ENCODE measurements at regions not wholly inside any gene's neighbourhood (a gene's known extent, or its start where the extent isn't known, plus 50 kb on each side); places are given as distances from the start of the nearest gene placed in this dataset.

- Histone ChIP-seq H3K27me3 (ENCODE audit: low read length) (no peaks in the 10 kb centered on the region), H3K9ac (ENCODE audit: low read length) (no peak overlapping the region), H3K79me2 (ENCODE audit: insufficient read depth, low read length) (no peaks in the 10 kb centered on the region), H3K4me2 (ENCODE audit: low read depth, low read length, poor library complexity, severe bottlenecking) (no peak overlapping the region), H3K9me3 (ENCODE audit: insufficient read depth, low read length) (no peaks in the 10 kb centered on the region), H3K27ac (ENCODE audit: low read depth, low read length) (no peak overlapping the region), H2AFZ (ENCODE audit: low read depth, low read length, severe bottlenecking) (no peak overlapping the region), H3F3A (ENCODE audit: insufficient read depth) (no peaks in the 10 kb centered on the region), H3K4me3 (ENCODE audit: insufficient read depth, low read length, poor library complexity, severe bottlenecking) (no peak overlapping the region), H4K20me1 (ENCODE audit: low read depth, low read length) (no peaks in the 10 kb centered on the region), H3K9me2 (replicated peaks; ENCODE audit: insufficient read depth, low read length) (no peaks in the 10 kb centered on the region), H3K36me3 (ENCODE audit: low read length) (no peaks in the 10 kb centered on the region)
- TF ChIP-seq EZH2phosphoT487 (conservative IDR thresholded peaks at IDR 0.05; ENCODE audit: low read length) (no peak), CTCF (IDR thresholded peaks at IDR 0.05; ENCODE audit: insufficient read depth, low read length, poor library complexity, severe bottlenecking) (no peak)
Observed at GRCh38 chr11:32015427-32015826, 75.4 kb upstream of the RCN1 start.

GRCh38 chr11:32013603-32014002 is 77.3 kb upstream of the RCN1 start:
- Histone ChIP-seq H3K27ac (ENCODE audit: low read depth, low read length) (no peak overlapping the region), H3K9ac (ENCODE audit: low read length) (no peak overlapping the region), H3K36me3 (ENCODE audit: low read length) (no peaks in the 10 kb centered on the region), H3K27me3 (ENCODE audit: low read length) (no peaks in the 10 kb centered on the region), H2AFZ (ENCODE audit: low read depth, low read length, severe bottlenecking) (no peak overlapping the region), H3K79me2 (ENCODE audit: insufficient read depth, low read length) (no peaks in the 10 kb centered on the region), H4K20me1 (ENCODE audit: low read depth, low read length) (no peaks in the 10 kb centered on the region), H3K4me3 (ENCODE audit: insufficient read depth, low read length, poor library complexity, severe bottlenecking) (no peak overlapping the region), H3K4me2 (ENCODE audit: low read depth, low read length, poor library complexity, severe bottlenecking) (no peak overlapping the region), H3K9me2 (replicated peaks; ENCODE audit: insufficient read depth, low read length) (no peaks in the 10 kb centered on the region), H3F3A (ENCODE audit: insufficient read depth) (no peaks in the 10 kb centered on the region), H3K9me3 (ENCODE audit: insufficient read depth, low read length) (no peaks in the 10 kb centered on the region)
- TF ChIP-seq CTCF (IDR thresholded peaks at IDR 0.05; ENCODE audit: insufficient read depth, low read length, poor library complexity, severe bottlenecking) = no peak
- no peak for TF ChIP-seq EZH2phosphoT487 (conservative IDR thresholded peaks at IDR 0.05; ENCODE audit: low read length)

- Histone ChIP-seq H3K27me3 (ENCODE audit: low read length) (no peaks in the 10 kb centered on the region), H3F3A (ENCODE audit: insufficient read depth) (no peaks in the 10 kb centered on the region), H3K36me3 (ENCODE audit: low read length) (no peaks in the 10 kb centered on the region), H3K79me2 (ENCODE audit: insufficient read depth, low read length) (no peaks in the 10 kb centered on the region), H3K4me2 (ENCODE audit: low read depth, low read length, poor library complexity, severe bottlenecking) (no peak overlapping the region), H3K9ac (ENCODE audit: low read length) (no peak overlapping the region), H4K20me1 (ENCODE audit: low read depth, low read length) (no peaks in the 10 kb centered on the region), H3K27ac (ENCODE audit: low read depth, low read length) (no peak overlapping the region), H2AFZ (ENCODE audit: low read depth, low read length, severe bottlenecking) (no peak overlapping the region), H3K4me3 (ENCODE audit: insufficient read depth, low read length, poor library complexity, severe bottlenecking) (no peak overlapping the region), H3K9me2 (replicated peaks; ENCODE audit: insufficient read depth, low read length) (no peaks in the 10 kb centered on the region), H3K9me3 (ENCODE audit: insufficient read depth, low read length) (no peaks in the 10 kb centered on the region)
- TF ChIP-seq EZH2phosphoT487 (conservative IDR thresholded peaks at IDR 0.05; ENCODE audit: low read length) = no peak
- no peak for TF ChIP-seq CTCF (IDR thresholded peaks at IDR 0.05; ENCODE audit: insufficient read depth, low read length, poor library complexity, severe bottlenecking)
Observed at GRCh38 chr11:32012049-32012448, 78.8 kb upstream of the RCN1 start.
